DOHH2 (cell line): ENCODE measurements at regions not wholly inside any gene's neighbourhood (a gene's known extent, or its start where the extent isn't known, plus 50 kb on each side); places are given as distances from the start of the nearest gene placed in this dataset.

ENCODE experiments used
- CTCF ChIP-seq: fragments of 200-600 bp; sonication (generic); IDR thresholded peaks from one replicate; pipeline ENCODE4 v1.5.1; 2014; ENCODE audit warnings: antibody characterized with exemption, mild to moderate bottlenecking, low read depth, low read length; ENCODE audit not compliant: poor library complexity, severe bottlenecking
- EZH2phosphoT487 ChIP-seq: fragments of 200-600 bp; sonication (generic); IDR thresholded peaks from 2 replicates; pipeline ENCODE4 v1.6.1; 2017; ENCODE audit warnings: borderline replicate concordance, mild to moderate bottlenecking, antibody characterized with exemption, low read length, moderate library complexity, mixed read lengths

- TF ChIP-seq CTCF, result no peak
- no peak for TF ChIP-seq EZH2phosphoT487
Observed at GRCh38 chr5:125125031-125125823, 378.8 kb upstream of the ZNF608 start.
